GM12865 (cell line): ENCODE measurements at regions not wholly inside any gene's neighbourhood (a gene's known extent, or its start where the extent isn't known, plus 50 kb on each side); places are given as distances from the start of the nearest gene placed in this dataset.

Experiments used
- DNase-seq: peaks from one replicate; pipeline ENCODE4 v3.0.0; 2010; ENCODE audit warnings: low read depth
- H3K4me3 ChIP-seq: 2 replicates; pipeline ENCODE4 v1.5.1; 2011; ENCODE audit warnings: mild to moderate bottlenecking, low read depth, low read length, control low read depth
- TF ChIP-seq, protein P1 (sequence below): IDR thresholded peaks from 2 replicates; pipeline ENCODE4 v1.5.1; 2011; ENCODE audit warnings: low read length, control low read depth, low read depth, inconsistent platforms; ENCODE audit not compliant: insufficient read depth; ENCODE audit errors: missing control alignments

DNA sequence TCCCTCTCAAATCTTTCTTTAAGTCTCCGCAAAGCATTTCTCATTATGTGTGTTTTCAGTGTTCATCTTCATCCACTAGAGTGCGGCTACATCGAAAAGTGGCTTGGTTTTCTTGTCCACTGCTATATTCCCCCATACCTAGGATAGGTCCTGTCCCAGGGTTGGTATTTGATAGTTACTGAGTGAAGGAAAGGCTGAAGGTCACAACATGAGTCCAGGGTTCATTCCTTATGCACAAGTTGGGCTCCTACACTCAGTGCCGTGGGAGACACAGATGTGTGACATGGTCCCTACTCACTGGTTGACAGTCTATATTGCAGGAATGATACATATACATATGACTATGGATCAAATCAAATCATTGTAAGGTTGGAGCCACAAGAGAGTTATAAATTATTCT, 55.4 kb upstream of the RELL1 start:
- TF ChIP-seq, protein P1, sequence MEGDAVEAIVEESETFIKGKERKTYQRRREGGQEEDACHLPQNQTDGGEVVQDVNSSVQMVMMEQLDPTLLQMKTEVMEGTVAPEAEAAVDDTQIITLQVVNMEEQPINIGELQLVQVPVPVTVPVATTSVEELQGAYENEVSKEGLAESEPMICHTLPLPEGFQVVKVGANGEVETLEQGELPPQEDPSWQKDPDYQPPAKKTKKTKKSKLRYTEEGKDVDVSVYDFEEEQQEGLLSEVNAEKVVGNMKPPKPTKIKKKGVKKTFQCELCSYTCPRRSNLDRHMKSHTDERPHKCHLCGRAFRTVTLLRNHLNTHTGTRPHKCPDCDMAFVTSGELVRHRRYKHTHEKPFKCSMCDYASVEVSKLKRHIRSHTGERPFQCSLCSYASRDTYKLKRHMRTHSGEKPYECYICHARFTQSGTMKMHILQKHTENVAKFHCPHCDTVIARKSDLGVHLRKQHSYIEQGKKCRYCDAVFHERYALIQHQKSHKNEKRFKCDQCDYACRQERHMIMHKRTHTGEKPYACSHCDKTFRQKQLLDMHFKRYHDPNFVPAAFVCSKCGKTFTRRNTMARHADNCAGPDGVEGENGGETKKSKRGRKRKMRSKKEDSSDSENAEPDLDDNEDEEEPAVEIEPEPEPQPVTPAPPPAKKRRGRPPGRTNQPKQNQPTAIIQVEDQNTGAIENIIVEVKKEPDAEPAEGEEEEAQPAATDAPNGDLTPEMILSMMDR, result no peak
- DNase-seq, result no peak

DNA sequence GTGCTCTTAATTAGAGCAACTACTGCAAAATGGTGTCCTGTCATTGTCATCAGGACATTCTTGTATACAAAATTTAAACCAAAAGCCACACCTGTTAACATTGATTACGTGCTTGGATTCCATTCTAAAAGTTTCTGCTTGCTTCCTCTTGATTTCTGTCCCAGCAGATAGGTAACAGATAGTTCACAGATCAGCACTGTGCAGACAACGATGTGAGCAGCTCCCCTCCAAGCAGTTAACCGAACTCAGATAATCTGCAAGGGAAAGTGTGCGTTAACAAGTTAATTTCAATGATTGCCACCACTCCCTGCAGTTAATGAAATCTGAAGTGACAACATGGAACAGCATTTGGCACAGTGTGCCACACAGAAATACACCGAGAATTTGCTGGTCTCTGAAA, 54.4 kb upstream of the RELL1 start:
- no peak overlapping the region for H3K4me3 ChIP-seq
- DNase-seq, result no peak
- TF ChIP-seq, protein P1, result no peak

More for the DNA sequence above, 55.4 kb upstream of the RELL1 start:
- no peak overlapping the region for H3K4me3 ChIP-seq

DNA sequence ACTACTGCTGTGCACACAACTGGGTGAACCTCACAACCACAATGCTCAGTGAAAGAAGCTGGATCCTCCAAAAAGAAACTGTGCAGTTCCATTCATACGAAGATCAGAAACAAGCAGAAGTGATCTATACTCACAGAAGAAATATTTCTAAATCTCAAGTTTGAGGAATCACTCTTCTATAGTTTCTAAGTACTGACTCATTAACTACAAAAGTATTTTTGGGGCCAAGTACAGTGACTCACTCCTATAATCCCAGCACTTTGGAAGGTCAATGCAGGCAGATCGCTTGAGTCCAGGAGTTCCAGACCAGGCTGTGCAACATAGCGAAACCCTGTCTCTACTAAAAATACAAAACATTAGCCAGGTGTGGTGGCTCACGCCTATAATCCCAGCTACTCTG, 51.3 kb upstream of the RELL1 start:
- no peak for DNase-seq
- TF ChIP-seq, protein P1, result no peak
- no peak overlapping the region for H3K4me3 ChIP-seq
